ENCODE measurements at regions not wholly inside any gene's neighbourhood (a gene's known extent, or its start where the extent isn't known, plus 50 kb on each side); places are given as distances from the start of the nearest gene placed in this dataset.
"Not testable (repeated sequence)": the region's sequence is repeated elsewhere in the genome, so short reads cannot be mapped to it uniquely, and the experiment has no call there.

- Histone ChIP-seq H3K27ac (peak overlapping the region; percentile 71), H3K9ac (peak overlapping the region; percentile 67), H3K9me3 (ENCODE audit: low read depth) (no peaks in the 10 kb centered on the region), H3K4me2 (ENCODE audit: unreplicated experiment) (peak overlapping the region; percentile 40), H3K79me2 (ENCODE audit: insufficient read depth) (no peaks in the 10 kb centered on the region), H3K36me3 (ENCODE audit: low read depth) (no peaks in the 10 kb centered on the region), H3K4me1 (ENCODE audit: insufficient read depth) (peaks cover 16% of the 10 kb centered on the region), H3F3A (ENCODE audit: insufficient read depth) (peaks cover 9% of the 10 kb centered on the region; the same call in 1 of the 2 replicates), H3K9me2 (ENCODE audit: insufficient read depth) (no peaks in the 10 kb centered on the region), H3K27me3 (replicated peaks; ENCODE audit: insufficient read depth) (no peaks in the 10 kb centered on the region), H4K20me1 (ENCODE audit: insufficient read depth) (no peaks in the 10 kb centered on the region), H2AFZ (peak overlapping the region; percentile 56), H3K4me3 (no peak overlapping the region)
- WGBS, 2 experiments (ENCODE audit: low coverage in 1 of 2, low lambda C conversion rate in 2 of 2, missing lambda C conversion rate in 2 of 2), result 52 to 57% methylated on average over 7 of the region's 7 CpGs
- DNase-seq, result peak; percentile 61
- TF ChIP-seq EZH2phosphoT487 (IDR thresholded peaks at IDR 0.05; ENCODE audit: insufficient read depth, low read depth), result no peak
- no peak for TF ChIP-seq EZH2 (IDR thresholded peaks at IDR 0.05; ENCODE audit: insufficient read depth, poor library complexity, severe bottlenecking)
- in situ Hi-C loops (cut with MboI), result no loop called here
These were observed 106.3 kb upstream of the ANKRD28 start for GRCh38 chr3:15903759-15904720.

GRCh38 chr3:15905041-15905440 is 107.3 kb upstream of the ANKRD28 start:
- Histone ChIP-seq H3K27me3 (replicated peaks; ENCODE audit: insufficient read depth) (no peaks in the 10 kb centered on the region), H3K4me1 (ENCODE audit: insufficient read depth) (peaks cover 16% of the 10 kb centered on the region), H3K9me3 (ENCODE audit: low read depth) (no peaks in the 10 kb centered on the region), H2AFZ (no peak overlapping the region), H3K36me3 (ENCODE audit: low read depth) (no peaks in the 10 kb centered on the region), H3K9ac (no peak overlapping the region), H3K4me2 (ENCODE audit: unreplicated experiment) (no peak overlapping the region), H3K9me2 (ENCODE audit: insufficient read depth) (no peaks in the 10 kb centered on the region), H4K20me1 (ENCODE audit: insufficient read depth) (no peaks in the 10 kb centered on the region), H3K27ac (no peak overlapping the region), H3F3A (ENCODE audit: insufficient read depth) (peaks cover 5% of the 10 kb centered on the region; the same call in 1 of the 2 replicates), H3K79me2 (ENCODE audit: insufficient read depth) (no peaks in the 10 kb centered on the region), H3K4me3 (no peak overlapping the region)
- DNase-seq, result no peak
- TF ChIP-seq EZH2 (IDR thresholded peaks at IDR 0.05; ENCODE audit: insufficient read depth, poor library complexity, severe bottlenecking), result no peak
- no peak for TF ChIP-seq EZH2phosphoT487 (IDR thresholded peaks at IDR 0.05; ENCODE audit: insufficient read depth, low read depth)
- WGBS, 2 experiments (ENCODE audit: low coverage in 1 of 2, low lambda C conversion rate in 2 of 2, missing lambda C conversion rate in 2 of 2), result 88 to 100% methylated on average over 1 of the region's 1 CpG
- in situ Hi-C loops (cut with MboI), result no loop called here

GRCh38 chr3:15907403-15907802 is 109.6 kb upstream of the ANKRD28 start:
- H4K20me1 ChIP-seq (ENCODE audit: insufficient read depth); H3K27me3 ChIP-seq (replicated peaks; ENCODE audit: insufficient read depth); in situ Hi-C loops (cut with MboI); H3K36me3 ChIP-seq (ENCODE audit: low read depth); H3K4me3 ChIP-seq; DNase-seq; H3K9me3 ChIP-seq (ENCODE audit: low read depth); H3K79me2 ChIP-seq (ENCODE audit: insufficient read depth); H3F3A ChIP-seq (ENCODE audit: insufficient read depth); H3K9ac ChIP-seq; H3K4me2 ChIP-seq (ENCODE audit: unreplicated experiment); H2AFZ ChIP-seq; H3K27ac ChIP-seq; H3K9me2 ChIP-seq (ENCODE audit: insufficient read depth): not testable (repeated sequence)
- peaks cover 16% of the 10 kb centered on the region for H3K4me1 ChIP-seq (ENCODE audit: insufficient read depth)
- WGBS, 2 experiments (ENCODE audit: low coverage in 1 of 2, low lambda C conversion rate in 2 of 2, missing lambda C conversion rate in 2 of 2), result 67 to 68% methylated on average over 5 of the region's 5 CpGs

GRCh38 chr3:15918988-15919387 is 121.2 kb upstream of the ANKRD28 start:
- no peak for DNase-seq
- Histone ChIP-seq H2AFZ (no peak overlapping the region), H3K9me3 (ENCODE audit: low read depth) (no peaks in the 10 kb centered on the region), H3K27me3 (replicated peaks; ENCODE audit: insufficient read depth) (no peaks in the 10 kb centered on the region), H3K27ac (no peak overlapping the region), H3K9ac (no peak overlapping the region), H3K9me2 (ENCODE audit: insufficient read depth) (no peaks in the 10 kb centered on the region), H3K79me2 (ENCODE audit: insufficient read depth) (no peaks in the 10 kb centered on the region), H3K4me3 (no peak overlapping the region), H3K4me1 (ENCODE audit: insufficient read depth) (no peaks in the 10 kb centered on the region), H3K36me3 (ENCODE audit: low read depth) (no peaks in the 10 kb centered on the region), H4K20me1 (ENCODE audit: insufficient read depth) (no peaks in the 10 kb centered on the region), H3K4me2 (ENCODE audit: unreplicated experiment) (no peak overlapping the region), H3F3A (ENCODE audit: insufficient read depth) (no peaks in the 10 kb centered on the region)
- TF ChIP-seq EZH2 (IDR thresholded peaks at IDR 0.05; ENCODE audit: insufficient read depth, poor library complexity, severe bottlenecking), result no peak
- TF ChIP-seq EZH2phosphoT487 (IDR thresholded peaks at IDR 0.05; ENCODE audit: insufficient read depth, low read depth), result no peak
- 75 to 76% methylated on average over 5 of the region's 5 CpGs for WGBS, 2 experiments (ENCODE audit: low coverage in 1 of 2, low lambda C conversion rate in 2 of 2, missing lambda C conversion rate in 2 of 2)
- in situ Hi-C loops (cut with MboI), result no loop called here

All from GM23248 (cell line).